PFSK-1 (cell line): ENCODE measurements at regions not wholly inside any gene's neighbourhood (a gene's known extent, or its start where the extent isn't known, plus 50 kb on each side); places are given as distances from the start of the nearest gene placed in this dataset.

Experiments used
- FOXP2 ChIP-seq: optimal IDR thresholded peaks from 2 replicates; pipeline ENCODE3; 2011; ENCODE audit warnings: borderline replicate concordance, control low read depth, inconsistent platforms; ENCODE audit not compliant: insufficient read depth; ENCODE audit errors: extremely low read length, extremely low read depth
- POLR2AphosphoS5 ChIP-seq: IDR thresholded peaks from 2 replicates; pipeline ENCODE4 v1.6.1; 2012; ENCODE audit warnings: low read depth, mild to moderate bottlenecking, control low read depth, low read length, moderate library complexity
- REST ChIP-seq, 2 experiments: IDR thresholded peaks; 2 replicates each; pipeline versions ENCODE4 v1.6.1 to v1.8.0; 2011 to 2012; ENCODE audit warnings: low read depth in 2 of 2, low read length in 2 of 2, control low read depth in 1 of 2, inconsistent platforms in 1 of 2, mild to moderate bottlenecking in 1 of 2, moderate library complexity in 1 of 2; ENCODE audit not compliant: insufficient read depth in 1 of 2
- SIN3A ChIP-seq: IDR thresholded peaks from 2 replicates; pipeline ENCODE4 v1.6.1; 2012; ENCODE audit warnings: mild to moderate bottlenecking, low read length, moderate library complexity, borderline replicate concordance; ENCODE audit not compliant: insufficient read depth
- TAF1 ChIP-seq: IDR thresholded peaks from 2 replicates; pipeline ENCODE4 v1.6.1; 2012; ENCODE audit warnings: low read length, control low read depth, borderline replicate concordance; ENCODE audit not compliant: insufficient read depth

- TF ChIP-seq POLR2AphosphoS5 (no peak), FOXP2 (no peak), REST (IDR thresholded peaks at IDR 0.05; ENCODE audit: insufficient read depth in 1 of 2, low read depth in 2 of 2, low read length in 2 of 2) (no peak), SIN3A (no peak), TAF1 (no peak)
These were observed 1526.0 kb downstream of the TBC1D22A start for GRCh38 chr22:48288376-48288940.

- TF ChIP-seq TAF1, result no peak
- no peak for TF ChIP-seq POLR2AphosphoS5
- TF ChIP-seq SIN3A, result no peak
- TF ChIP-seq FOXP2, result no peak
- no peak for TF ChIP-seq REST (IDR thresholded peaks at IDR 0.05; ENCODE audit: insufficient read depth in 1 of 2, low read depth in 2 of 2, low read length in 2 of 2)
These were observed 1524.6 kb downstream of the TBC1D22A start for GRCh38 chr22:48287031-48287430.

GRCh38 chr22:48284671-48285070 is 1522.2 kb downstream of the TBC1D22A start:
- TF ChIP-seq FOXP2 (no peak), POLR2AphosphoS5 (no peak), TAF1 (no peak), SIN3A (no peak), REST (IDR thresholded peaks at IDR 0.05; ENCODE audit: insufficient read depth in 1 of 2, low read depth in 2 of 2, low read length in 2 of 2) (no peak)

GRCh38 chr22:48282804-48283203 is 1520.4 kb downstream of the TBC1D22A start:
- TF ChIP-seq REST (IDR thresholded peaks at IDR 0.05; ENCODE audit: insufficient read depth in 1 of 2, low read depth in 2 of 2, low read length in 2 of 2) (no peak), POLR2AphosphoS5 (no peak), SIN3A (no peak), FOXP2 (no peak), TAF1 (no peak)

- TF ChIP-seq FOXP2, result no peak
- no peak for TF ChIP-seq POLR2AphosphoS5
- no peak for TF ChIP-seq REST (IDR thresholded peaks at IDR 0.05; ENCODE audit: insufficient read depth in 1 of 2, low read depth in 2 of 2, low read length in 2 of 2)
- TF ChIP-seq TAF1, result no peak
- no peak for TF ChIP-seq SIN3A
These were observed 1517.0 kb downstream of the TBC1D22A start for GRCh38 chr22:48279461-48279756.
